Panc1 (cell line): ENCODE measurements at regions not wholly inside any gene's neighbourhood (a gene's known extent, or its start where the extent isn't known, plus 50 kb on each side); places are given as distances from the start of the nearest gene placed in this dataset.

Experiments used
- ATAC-seq: fragments of 200-7000 bp; cut with Tn5 transposase; 2 replicates; pipeline ENCODE4 v1.9.1; 2020; ENCODE audit warnings: mild to moderate bottlenecking, moderate library complexity
- BruUV-seq: library from RNA; stranded (reverse); fragments of 400-500 nt; replicated peaks from 2 replicates; lab custom pipeline; 2021; lab: Mats Ljungman, UMichigan
- CTCF ChIA-PET: fragments of 300-600 bp; sonication (Branson Sonifier 250); formaldehyde crosslinking; loops from one replicate; lab custom pipeline; 2022; ENCODE audit warnings: antibody characterized with exemption; lab: Charles Lee
- POLR2A ChIA-PET: fragments of 300-600 bp; sonication (Branson Sonifier 250); formaldehyde crosslinking; loops from one replicate; lab custom pipeline; 2022; ENCODE audit warnings: antibody characterized with exemption; lab: Charles Lee
- DNase-seq: peaks from one replicate; pipeline ENCODE4 v3.0.0-alpha.2; 2010; ENCODE audit warnings: low read depth, low spot score
- H3K27ac ChIP-seq: 2 replicates; pipeline ENCODE4 v1.5.1; 2011; ENCODE audit warnings: mild to moderate bottlenecking, low read length, inconsistent platforms
- H3K27me3 ChIP-seq: fragments of 200-500 bp; sonication (Bioruptor generic); 2 replicates; pipeline ENCODE4 v1.6.0; 2014; ENCODE audit warnings: low read length, inconsistent platforms; ENCODE audit not compliant: control insufficient read depth, insufficient read depth
- H3K36me3 ChIP-seq: fragments of 200-500 bp; sonication (Bioruptor generic); 2 replicates; pipeline ENCODE4 v1.5.1; 2014; ENCODE audit warnings: inconsistent platforms, mild to moderate bottlenecking, low read length, moderate library complexity; ENCODE audit not compliant: control insufficient read depth, insufficient read depth
- H3K4me1 ChIP-seq: 2 replicates; pipeline ENCODE4 v1.5.1; 2011; ENCODE audit warnings: inconsistent platforms, mild to moderate bottlenecking, low read length, moderate library complexity; ENCODE audit not compliant: control insufficient read depth, insufficient read depth
- H3K4me3 ChIP-seq, 2 experiments: 2 replicates each; pipeline ENCODE4 v1.5.1; 2011 to 2012; ENCODE audit warnings: low read depth in 2 of 2, low read length in 2 of 2, mild to moderate bottlenecking in 2 of 2, inconsistent platforms in 1 of 2, moderate library complexity in 1 of 2
- H3K9me3 ChIP-seq: fragments of 200-500 bp; sonication (Bioruptor generic); 2 replicates; pipeline ENCODE4 v1.5.1; 2014; ENCODE audit warnings: low read depth, mild to moderate bottlenecking, inconsistent platforms, low read length, moderate library complexity; ENCODE audit not compliant: control insufficient read depth, insufficient read depth
- POLR2AphosphoS5 ChIP-seq: IDR thresholded peaks from 2 replicates; pipeline ENCODE4 v1.6.1; 2012; ENCODE audit warnings: mild to moderate bottlenecking, low read depth, low read length, moderate library complexity
- SIN3A ChIP-seq: IDR thresholded peaks from 2 replicates; pipeline ENCODE4 v1.6.1; 2012; ENCODE audit warnings: low read depth, mild to moderate bottlenecking, low read length, moderate library complexity, borderline replicate concordance; ENCODE audit not compliant: insufficient read depth
- TCF7L2 ChIP-seq: IDR thresholded peaks from 2 replicates; pipeline ENCODE4 v1.6.1; 2011; ENCODE audit warnings: mild to moderate bottlenecking, low read depth, low read length, inconsistent platforms
- in situ Hi-C: cut with HindIII; loops from 2 replicates; pipeline ENCODE4 v1.10.0; 2016; ENCODE audit warnings: low sequenced_read_pairs, low pct_unique_long_range_greater_than_20kb
- intact Hi-C: fragments of 100-400 bp; cut with micrococcal nuclease; formaldehyde crosslinking; loops from one replicate; pipeline ENCODE4 v1.10.0; 2022; ENCODE audit not compliant: unreplicated experiment
- TF ChIP-seq, protein P1 (sequence below), 2 experiments: IDR thresholded peaks; 2 replicates each; pipeline ENCODE4 v1.6.1; 2011 to 2012; ENCODE audit warnings: low read depth in 2 of 2, control low read depth in 1 of 2, low read length in 1 of 2, mild to moderate bottlenecking in 1 of 2, moderate library complexity in 1 of 2; ENCODE audit not compliant: insufficient read depth in 1 of 2
- TF ChIP-seq, protein P2 (sequence below): fragments of 450-650 bp; IDR thresholded peaks from 2 replicates; pipeline ENCODE4 v1.5.1; 2017; ENCODE audit warnings: mild to moderate bottlenecking

DNA sequence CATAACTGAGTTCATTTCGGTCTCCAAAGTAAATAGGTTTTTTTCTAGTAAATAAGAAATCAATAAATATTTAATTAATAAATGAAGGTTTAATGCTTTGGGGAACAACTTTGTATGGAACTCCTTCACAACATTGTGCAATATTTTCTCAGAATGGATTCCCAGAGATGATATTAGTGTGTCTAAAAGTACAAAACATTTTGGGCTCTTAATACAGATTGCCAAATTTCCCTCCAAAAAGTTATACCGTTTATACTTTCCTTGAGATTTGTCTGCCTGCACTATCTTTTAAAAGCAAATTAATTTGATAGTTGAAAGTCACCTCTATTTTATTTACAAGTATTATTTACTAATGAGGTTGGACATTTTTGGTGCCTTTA lies 151.8 kb downstream of the FAM161A start:
- ATAC-seq (no peak), DNase-seq (no peak)
- POLR2A ChIA-PET = no interaction called here
- Histone ChIP-seq H3K4me3 (no peak overlapping the region), H3K36me3 (no peaks in the 10 kb centered on the region), H3K9me3 (no peaks in the 10 kb centered on the region), H3K27ac (no peak overlapping the region), H3K27me3 (no peaks in the 10 kb centered on the region), H3K4me1 (no peaks in the 10 kb centered on the region)
- no TSS peak for BruUV-seq
- CTCF ChIA-PET = no interaction called here
- intact Hi-C loops (no loop called here), in situ Hi-C loops (no loop called here)
- TF ChIP-seq, protein P1, sequence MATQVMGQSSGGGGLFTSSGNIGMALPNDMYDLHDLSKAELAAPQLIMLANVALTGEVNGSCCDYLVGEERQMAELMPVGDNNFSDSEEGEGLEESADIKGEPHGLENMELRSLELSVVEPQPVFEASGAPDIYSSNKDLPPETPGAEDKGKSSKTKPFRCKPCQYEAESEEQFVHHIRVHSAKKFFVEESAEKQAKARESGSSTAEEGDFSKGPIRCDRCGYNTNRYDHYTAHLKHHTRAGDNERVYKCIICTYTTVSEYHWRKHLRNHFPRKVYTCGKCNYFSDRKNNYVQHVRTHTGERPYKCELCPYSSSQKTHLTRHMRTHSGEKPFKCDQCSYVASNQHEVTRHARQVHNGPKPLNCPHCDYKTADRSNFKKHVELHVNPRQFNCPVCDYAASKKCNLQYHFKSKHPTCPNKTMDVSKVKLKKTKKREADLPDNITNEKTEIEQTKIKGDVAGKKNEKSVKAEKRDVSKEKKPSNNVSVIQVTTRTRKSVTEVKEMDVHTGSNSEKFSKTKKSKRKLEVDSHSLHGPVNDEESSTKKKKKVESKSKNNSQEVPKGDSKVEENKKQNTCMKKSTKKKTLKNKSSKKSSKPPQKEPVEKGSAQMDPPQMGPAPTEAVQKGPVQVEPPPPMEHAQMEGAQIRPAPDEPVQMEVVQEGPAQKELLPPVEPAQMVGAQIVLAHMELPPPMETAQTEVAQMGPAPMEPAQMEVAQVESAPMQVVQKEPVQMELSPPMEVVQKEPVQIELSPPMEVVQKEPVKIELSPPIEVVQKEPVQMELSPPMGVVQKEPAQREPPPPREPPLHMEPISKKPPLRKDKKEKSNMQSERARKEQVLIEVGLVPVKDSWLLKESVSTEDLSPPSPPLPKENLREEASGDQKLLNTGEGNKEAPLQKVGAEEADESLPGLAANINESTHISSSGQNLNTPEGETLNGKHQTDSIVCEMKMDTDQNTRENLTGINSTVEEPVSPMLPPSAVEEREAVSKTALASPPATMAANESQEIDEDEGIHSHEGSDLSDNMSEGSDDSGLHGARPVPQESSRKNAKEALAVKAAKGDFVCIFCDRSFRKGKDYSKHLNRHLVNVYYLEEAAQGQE (IDR thresholded peaks at IDR 0.05; ENCODE audit: insufficient read depth in 1 of 2, low read depth in 2 of 2, low read length in 1 of 2) = no peak
- TF ChIP-seq SIN3A (no peak), POLR2AphosphoS5 (no peak), TCF7L2 (no peak)
- TF ChIP-seq, protein P2, sequence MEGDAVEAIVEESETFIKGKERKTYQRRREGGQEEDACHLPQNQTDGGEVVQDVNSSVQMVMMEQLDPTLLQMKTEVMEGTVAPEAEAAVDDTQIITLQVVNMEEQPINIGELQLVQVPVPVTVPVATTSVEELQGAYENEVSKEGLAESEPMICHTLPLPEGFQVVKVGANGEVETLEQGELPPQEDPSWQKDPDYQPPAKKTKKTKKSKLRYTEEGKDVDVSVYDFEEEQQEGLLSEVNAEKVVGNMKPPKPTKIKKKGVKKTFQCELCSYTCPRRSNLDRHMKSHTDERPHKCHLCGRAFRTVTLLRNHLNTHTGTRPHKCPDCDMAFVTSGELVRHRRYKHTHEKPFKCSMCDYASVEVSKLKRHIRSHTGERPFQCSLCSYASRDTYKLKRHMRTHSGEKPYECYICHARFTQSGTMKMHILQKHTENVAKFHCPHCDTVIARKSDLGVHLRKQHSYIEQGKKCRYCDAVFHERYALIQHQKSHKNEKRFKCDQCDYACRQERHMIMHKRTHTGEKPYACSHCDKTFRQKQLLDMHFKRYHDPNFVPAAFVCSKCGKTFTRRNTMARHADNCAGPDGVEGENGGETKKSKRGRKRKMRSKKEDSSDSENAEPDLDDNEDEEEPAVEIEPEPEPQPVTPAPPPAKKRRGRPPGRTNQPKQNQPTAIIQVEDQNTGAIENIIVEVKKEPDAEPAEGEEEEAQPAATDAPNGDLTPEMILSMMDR = no peak

GRCh38 chr2:61700464-61700863 lies 153.4 kb downstream of the FAM161A start:
- Histone ChIP-seq H3K4me1 (no peaks in the 10 kb centered on the region), H3K36me3 (no peaks in the 10 kb centered on the region), H3K4me3 (no peak overlapping the region), H3K27me3 (no peaks in the 10 kb centered on the region), H3K9me3 (no peaks in the 10 kb centered on the region), H3K27ac (no peak overlapping the region)
- BruUV-seq = no TSS peak
- intact Hi-C loops = no loop called here
- CTCF ChIA-PET = no interaction called here
- DNase-seq = no peak
- POLR2A ChIA-PET = interaction anchor here (0.7 kb wide), 1 partner anchor 168 kb away, joined by 3 read pairs; no protein-coding TSS in a partner anchor
- no peak for TF ChIP-seq TCF7L2
- no peak for TF ChIP-seq POLR2AphosphoS5
- TF ChIP-seq, protein P1 (IDR thresholded peaks at IDR 0.05; ENCODE audit: insufficient read depth in 1 of 2, low read depth in 2 of 2, low read length in 1 of 2) = no peak
- TF ChIP-seq, protein P2 = no peak
- no peak for TF ChIP-seq SIN3A
- in situ Hi-C loops = no loop called here
- no peak for ATAC-seq
